ENCODE measurements at regions not wholly inside any gene's neighbourhood (a gene's known extent, or its start where the extent isn't known, plus 50 kb on each side); places are given as distances from the start of the nearest gene placed in this dataset.

DNA sequence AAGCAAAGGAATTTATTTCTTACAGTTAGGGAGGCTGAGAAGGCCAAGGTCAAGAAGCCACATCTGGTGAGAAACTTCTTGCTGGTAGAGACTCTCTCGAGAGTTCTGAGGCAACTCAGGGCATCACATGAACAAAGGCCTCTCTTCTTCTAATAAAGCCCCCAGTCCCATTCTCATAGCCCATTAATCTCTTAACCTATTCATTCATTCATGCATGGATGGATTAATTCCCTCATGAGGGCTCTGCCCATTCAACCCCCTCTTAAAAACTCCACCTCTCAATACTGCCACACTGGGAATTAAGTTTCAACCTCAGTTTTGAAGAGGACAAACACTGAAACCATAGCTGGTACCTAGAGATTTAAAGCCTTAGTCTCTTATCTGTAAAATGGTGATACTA is 217.9 kb upstream of the SPTLC3 start:
- TF ChIP-seq POLR2A (IDR thresholded peaks at IDR 0.05): no peak
- TF ChIP-seq, protein P1, sequence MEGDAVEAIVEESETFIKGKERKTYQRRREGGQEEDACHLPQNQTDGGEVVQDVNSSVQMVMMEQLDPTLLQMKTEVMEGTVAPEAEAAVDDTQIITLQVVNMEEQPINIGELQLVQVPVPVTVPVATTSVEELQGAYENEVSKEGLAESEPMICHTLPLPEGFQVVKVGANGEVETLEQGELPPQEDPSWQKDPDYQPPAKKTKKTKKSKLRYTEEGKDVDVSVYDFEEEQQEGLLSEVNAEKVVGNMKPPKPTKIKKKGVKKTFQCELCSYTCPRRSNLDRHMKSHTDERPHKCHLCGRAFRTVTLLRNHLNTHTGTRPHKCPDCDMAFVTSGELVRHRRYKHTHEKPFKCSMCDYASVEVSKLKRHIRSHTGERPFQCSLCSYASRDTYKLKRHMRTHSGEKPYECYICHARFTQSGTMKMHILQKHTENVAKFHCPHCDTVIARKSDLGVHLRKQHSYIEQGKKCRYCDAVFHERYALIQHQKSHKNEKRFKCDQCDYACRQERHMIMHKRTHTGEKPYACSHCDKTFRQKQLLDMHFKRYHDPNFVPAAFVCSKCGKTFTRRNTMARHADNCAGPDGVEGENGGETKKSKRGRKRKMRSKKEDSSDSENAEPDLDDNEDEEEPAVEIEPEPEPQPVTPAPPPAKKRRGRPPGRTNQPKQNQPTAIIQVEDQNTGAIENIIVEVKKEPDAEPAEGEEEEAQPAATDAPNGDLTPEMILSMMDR (IDR thresholded peaks at IDR 0.05): no peak

Data from lower leg skin (tissue), 3 donors.